Activated CD8-positive, alpha-beta T cell treated with anti-CD3 and anti-CD28 coated beads for 36 hours (primary cell): ENCODE measurements at regions not wholly inside any gene's neighbourhood (a gene's known extent, or its start where the extent isn't known, plus 50 kb on each side); places are given as distances from the start of the nearest gene placed in this dataset.

Experiments
- ATAC-seq: fragments of 200-7000 bp; cut with Tn5 transposase; one replicate; pipeline ENCODE4 v1.10.0; 2021; ENCODE audit warnings: mild to moderate bottlenecking, moderate library complexity
- CTCF ChIA-PET: fragments of 350-600 bp; sonication (Branson Sonifier 250); formaldehyde crosslinking; loops from one replicate; lab custom pipeline; 2021; ENCODE audit warnings: antibody characterized with exemption; lab: Charles Lee
- POLR2A ChIA-PET: fragments of 350-600 bp; sonication (Branson Sonifier 250); formaldehyde crosslinking; loops from one replicate; lab custom pipeline; 2021; ENCODE audit warnings: antibody characterized with exemption; lab: Charles Lee
- DNase-seq: peaks from one replicate; pipeline ENCODE4 v3.0.0-alpha.2; 2020
- H3K27ac Mint-ChIP-seq: one replicate; pipeline ENCODE4 v1.8.0; 2021; ENCODE audit warnings: mild to moderate bottlenecking, mixed read lengths
- H3K27me3 Mint-ChIP-seq: one replicate; pipeline ENCODE4 v1.8.0; 2021; ENCODE audit warnings: mixed read lengths
- H3K36me3 Mint-ChIP-seq: one replicate; pipeline ENCODE4 v1.8.0; 2021; ENCODE audit warnings: low read depth, mixed read lengths
- H3K4me1 Mint-ChIP-seq: one replicate; pipeline ENCODE4 v1.8.0; 2021; ENCODE audit warnings: low read depth, mixed read lengths
- H3K4me3 Mint-ChIP-seq: one replicate; pipeline ENCODE4 v1.8.0; 2021; ENCODE audit warnings: mild to moderate bottlenecking, moderate library complexity, mixed read lengths
- H3K9me3 Mint-ChIP-seq: one replicate; pipeline ENCODE4 v1.8.0; 2021; ENCODE audit warnings: mixed read lengths
- CTCF ChIP-seq: fragments of 200-600 bp; IDR thresholded peaks from one replicate; pipeline ENCODE4 v1.8.0; 2022; ENCODE audit warnings: antibody characterized with exemption, mild to moderate bottlenecking
- intact Hi-C: fragments of 100-400 bp; cut with micrococcal nuclease; formaldehyde crosslinking; loops from one replicate; pipeline ENCODE4 v1.10.0; 2022

- Mint-ChIP-seq H3K4me3 (no peak overlapping the region), H3K4me1 (peaks cover 58% of the 10 kb centered on the region), H3K9me3 (peaks cover 8% of the 10 kb centered on the region), H3K36me3 (peaks cover 7% of the 10 kb centered on the region), H3K27me3 (no peaks in the 10 kb centered on the region), H3K27ac (no peak overlapping the region)
- ATAC-seq: no peak
- POLR2A ChIA-PET: no interaction called here
- DNase-seq: no peak
- TF ChIP-seq CTCF: no peak
- intact Hi-C loops: no loop called here
- CTCF ChIA-PET: no interaction called here
Measured at GRCh38 chr12:68446384-68446783, 114.2 kb upstream of the MDM1 start.

GRCh38 chr12:68446901-68447796 is 115.0 kb upstream of the MDM1 start:
- ChIA-PET POLR2A (interaction anchor here (1.0 kb wide), 1 partner anchor 169 kb away, joined by 3 read pairs; no protein-coding TSS in a partner anchor), CTCF (no interaction called here)
- Mint-ChIP-seq H3K4me1 (peaks cover 60% of the 10 kb centered on the region), H3K4me3 (no peak overlapping the region), H3K36me3 (peaks cover 7% of the 10 kb centered on the region), H3K27me3 (no peaks in the 10 kb centered on the region), H3K9me3 (peaks cover 8% of the 10 kb centered on the region), H3K27ac (no peak overlapping the region)
- intact Hi-C loops: no loop called here
- ATAC-seq (no peak), DNase-seq (no peak)
- TF ChIP-seq CTCF: no peak

- DNase-seq: no peak
- Mint-ChIP-seq H3K27me3 (no peaks in the 10 kb centered on the region), H3K9me3 (peaks cover 8% of the 10 kb centered on the region), H3K4me1 (peaks cover 62% of the 10 kb centered on the region), H3K4me3 (no peak overlapping the region), H3K27ac (no peak overlapping the region), H3K36me3 (peaks cover 7% of the 10 kb centered on the region)
- POLR2A ChIA-PET: interaction anchor here (1.0 kb wide), 1 partner anchor 168 kb away, joined by 3 read pairs; no protein-coding TSS in a partner anchor
- TF ChIP-seq CTCF: no peak
- intact Hi-C loops: no loop called here
- CTCF ChIA-PET: interaction anchor here (0.6 kb wide), 1 partner anchor 147 kb away, joined by 3 read pairs; no protein-coding TSS in a partner anchor
- ATAC-seq: no peak
Measured at GRCh38 chr12:68447797-68448260, 115.7 kb upstream of the MDM1 start.

- H3K4me3 Mint-ChIP-seq: no peak overlapping the region
- H3K9me3 Mint-ChIP-seq: peaks cover 2% of the 10 kb centered on the region
- no peak overlapping the region for H3K27ac Mint-ChIP-seq
- H3K36me3 Mint-ChIP-seq: no peaks in the 10 kb centered on the region
- POLR2A ChIA-PET: interaction anchor here (0.7 to 3.7 kb wide), 2 partner anchors 75 to 163 kb away, joined by 4 to 10 read pairs; no protein-coding TSS in a partner anchor
- no peaks in the 10 kb centered on the region for H3K27me3 Mint-ChIP-seq
- peaks cover 76% of the 10 kb centered on the region for H3K4me1 Mint-ChIP-seq
- intact Hi-C loops: no loop called here
- no peak for TF ChIP-seq CTCF
- CTCF ChIA-PET: interaction anchor here (0.6 to 3.0 kb wide), 5 partner anchors 9 to 226 kb away, joined by 3 to 7 read pairs (median 3); no protein-coding TSS in a partner anchor
- no peak for ATAC-seq
- DNase-seq: no peak
Measured at GRCh38 chr12:68449196-68449595, 117.0 kb upstream of the MDM1 start.

GRCh38 chr12:68450947-68451260 is 118.7 kb upstream of the MDM1 start:
- Mint-ChIP-seq H3K27ac (peak overlapping the region; percentile 90), H3K9me3 (no peaks in the 10 kb centered on the region), H3K4me1 (peaks cover 86% of the 10 kb centered on the region), H3K4me3 (peak overlapping the region; percentile 54), H3K27me3 (no peaks in the 10 kb centered on the region), H3K36me3 (no peaks in the 10 kb centered on the region)
- intact Hi-C loops: loop anchor here (1.0 to 5.0 kb wide), 3 partner anchors 30 to 161 kb away; partner anchors contain the start of gene RAP1B
- ATAC-seq (peak; percentile 74), DNase-seq (peak; percentile 52)
- POLR2A ChIA-PET: interaction anchor here (0.9 to 3.7 kb wide), 2 partner anchors 77 to 170 kb away, joined by 3 to 10 read pairs; no protein-coding TSS in a partner anchor
- CTCF ChIA-PET: interaction anchor here (0.6 to 3.0 kb wide), 4 partner anchors 16 to 94 kb away, joined by 3 to 7 read pairs (median 3); no protein-coding TSS in a partner anchor
- no peak for TF ChIP-seq CTCF
